ENCODE measurements at regions not wholly inside any gene's neighbourhood (a gene's known extent, or its start where the extent isn't known, plus 50 kb on each side); places are given as distances from the start of the nearest gene placed in this dataset.

GRCh38 chr14:37899365-37899764, 303.9 kb downstream of the TTC6 start:
- TF ChIP-seq GLIS2 (tag by site-specific recombination; IDR thresholded peaks at IDR 0.05) = no peak
- TF ChIP-seq ZNF707 (tag by site-specific recombination; IDR thresholded peaks at IDR 0.05) = no peak
- TF ChIP-seq KLF17 (tag by site-specific recombination; IDR thresholded peaks at IDR 0.05) = no peak
- no peak overlapping the region for H3K4me3 ChIP-seq (ENCODE audit: low read depth, low read length)
- no peaks in the 10 kb centered on the region for H3K36me3 ChIP-seq (ENCODE audit: control insufficient read depth in 2 of 2, insufficient read depth in 1 of 2, low read length in 2 of 2)
- ChIA-PET POLR2A (no interaction called here), CTCF (interaction anchor here (0.9 kb wide), 1 partner anchor 11 kb away, joined by 3 read pairs; no protein-coding TSS in a partner anchor)
- no peak overlapping the region for H3K27ac ChIP-seq (ENCODE audit: extremely low read depth, low read depth, low read length)
- H3K9me3 ChIP-seq (ENCODE audit: control insufficient read depth, insufficient read depth, low read depth, low read length) = no peaks in the 10 kb centered on the region
- peaks cover 2% of the 10 kb centered on the region; the same call in 1 of the 2 replicates for H3K4me1 ChIP-seq (ENCODE audit: control insufficient read depth, insufficient read depth, low read length)

- Histone ChIP-seq H3K36me3 (ENCODE audit: control insufficient read depth in 2 of 2, insufficient read depth in 1 of 2, low read length in 2 of 2) (no peaks in the 10 kb centered on the region), H3K4me1 (ENCODE audit: control insufficient read depth, insufficient read depth, low read length) (peaks cover 2% of the 10 kb centered on the region; the same call in 1 of the 2 replicates), H3K9me3 (ENCODE audit: control insufficient read depth, insufficient read depth, low read depth, low read length) (no peaks in the 10 kb centered on the region), H3K27ac (ENCODE audit: extremely low read depth, low read depth, low read length) (no peak overlapping the region), H3K4me3 (ENCODE audit: low read depth, low read length) (no peak overlapping the region)
- TF ChIP-seq ZBTB8A (tag by site-specific recombination; IDR thresholded peaks at IDR 0.05) = no peak
- no peak for TF ChIP-seq ZSCAN18 (tag by site-specific recombination; IDR thresholded peaks at IDR 0.05)
- TF ChIP-seq ZNF837 (tag by site-specific recombination; IDR thresholded peaks at IDR 0.05) = no peak
- TF ChIP-seq INSM2 (tag by site-specific recombination; IDR thresholded peaks at IDR 0.05) = no peak
- TF ChIP-seq ZNF391 (tag by site-specific recombination; IDR thresholded peaks at IDR 0.05; ENCODE audit: borderline replicate concordance, low read depth) = no peak
- TF ChIP-seq ZNF585B (tag by site-specific recombination; IDR thresholded peaks at IDR 0.05) = no peak
- no peak for TF ChIP-seq ZNF792 (tag by site-specific recombination; IDR thresholded peaks at IDR 0.05)
- TF ChIP-seq RBAK (tag by site-specific recombination; IDR thresholded peaks at IDR 0.05) = no peak
- TF ChIP-seq ZNF366 (tag by site-specific recombination; conservative IDR thresholded peaks at IDR 0.05) = no peak
- no peak for TF ChIP-seq HOXC10 (CRISPR knock-in tag; IDR thresholded peaks at IDR 0.05)
- no peak for TF ChIP-seq ZNF266 (tag by site-specific recombination; IDR thresholded peaks at IDR 0.05; ENCODE audit: low read depth)
- TF ChIP-seq ZNF132 (tag by site-specific recombination; IDR thresholded peaks at IDR 0.05; ENCODE audit: borderline replicate concordance) = no peak
- no peak for TF ChIP-seq PRDM4 (tag by site-specific recombination; IDR thresholded peaks at IDR 0.05)
- ChIA-PET POLR2A (no interaction called here), CTCF (no interaction called here)
Measured at GRCh38 chr14:37900561-37900960, 305.1 kb downstream of the TTC6 start.

GRCh38 chr14:37901978-37902377, 305.7 kb upstream of the SSTR1 start:
- Histone ChIP-seq H3K4me3 (ENCODE audit: low read depth, low read length) (no peak overlapping the region), H3K4me1 (ENCODE audit: control insufficient read depth, insufficient read depth, low read length) (peaks cover 2% of the 10 kb centered on the region; the same call in 1 of the 2 replicates), H3K9me3 (ENCODE audit: control insufficient read depth, insufficient read depth, low read depth, low read length) (no peaks in the 10 kb centered on the region), H3K36me3 (ENCODE audit: control insufficient read depth in 2 of 2, insufficient read depth in 1 of 2, low read length in 2 of 2) (no peaks in the 10 kb centered on the region), H3K27ac (ENCODE audit: extremely low read depth, low read depth, low read length) (no peak overlapping the region)
- POLR2A ChIA-PET = no interaction called here
- CTCF ChIA-PET = interaction anchor here (1.4 kb wide), 1 partner anchor 28 kb away, joined by 4 read pairs; no protein-coding TSS in a partner anchor
- TF ChIP-seq ZNF600 (tag by site-specific recombination; IDR thresholded peaks at IDR 0.05) = no peak
